T-cell (primary cell): ENCODE measurements at regions not wholly inside any gene's neighbourhood (a gene's known extent, or its start where the extent isn't known, plus 50 kb on each side); places are given as distances from the start of the nearest gene placed in this dataset.

Experiments
- ATAC-seq, 4 experiments: fragments of 200-7000 bp in 3 of 4; fragments of 150-1000 bp in 1 of 4; cut with Tn5 transposase; replicated peaks in 1 of 4; 1 replicate in 3 of 4; 2 replicates in 1 of 4; pipeline ENCODE4 v1.10.0; 2021; ENCODE audit warnings: moderate library complexity in 3 of 4, mild to moderate bottlenecking in 2 of 4, moderate number of reproducible peaks in 1 of 4
- CTCF ChIA-PET, 2 donors: fragments of 300-600 bp; sonication (Branson Sonifier 250); formaldehyde crosslinking; loops; one replicate each; lab custom pipeline; 2022; ENCODE audit warnings: antibody characterized with exemption in 2 of 2; lab: Charles Lee
- POLR2A ChIA-PET, 2 donors: fragments of 300-600 bp; sonication (Branson Sonifier 250); formaldehyde crosslinking; loops; one replicate each; lab custom pipeline; 2022; ENCODE audit warnings: antibody characterized with exemption in 2 of 2; lab: Charles Lee
- DNase-seq, 35 experiments: peaks; one replicate each; pipeline versions ENCODE4 v3.0.0 to v3.0.0-alpha.2; 2013 to 2023
- H3K27ac ChIP-seq: one replicate; pipeline ENCODE4 v1.5.1; 2013; ENCODE audit warnings: low read length
- H3K27me3 ChIP-seq, 2 experiments: replicated peaks in 1 of 2; 1 replicate in 1 of 2; 2 replicates in 1 of 2; pipeline versions ENCODE4 v1.6.1 to v1.7.0; 2013; ENCODE audit warnings: low read length in 1 of 2, mixed read lengths in 1 of 2; ENCODE audit not compliant: control insufficient read depth in 2 of 2, insufficient read depth in 2 of 2; ENCODE audit errors: extremely low read depth in 1 of 2
- H3K36me3 ChIP-seq, 2 donors: 1 replicate in 1 of 2; 2 replicates in 1 of 2; pipeline versions ENCODE4 v1.6.1 to v1.7.0; 2013; ENCODE audit warnings: low read length in 1 of 2; ENCODE audit not compliant: control insufficient read depth in 2 of 2, insufficient read depth in 1 of 2; ENCODE audit errors: extremely low read depth in 1 of 2
- H3K4me1 ChIP-seq, 2 experiments: 1 replicate in 1 of 2; 2 replicates in 1 of 2; pipeline versions ENCODE4 v1.6.1 to v1.7.0; 2013; ENCODE audit warnings: low read length in 2 of 2, mixed read lengths in 1 of 2; ENCODE audit not compliant: insufficient read depth in 2 of 2, control insufficient read depth in 1 of 2; ENCODE audit errors: extremely low read depth in 1 of 2
- H3K4me3 ChIP-seq, 2 donors: 1 replicate in 1 of 2; 2 replicates in 1 of 2; pipeline versions ENCODE4 v1.5.1 to v1.7.0; 2013; ENCODE audit warnings: mild to moderate bottlenecking in 2 of 2, low read length in 1 of 2, moderate library complexity in 1 of 2; ENCODE audit not compliant: control insufficient read depth in 1 of 2; ENCODE audit errors: extremely low read depth in 1 of 2
- H3K9me3 ChIP-seq: 2 replicates; pipeline ENCODE4 v1.7.0; 2013
- H3K27ac Mint-ChIP-seq, 2 donors: one replicate each; pipeline ENCODE4 v1.8.0; 2020 to 2021; ENCODE audit warnings: mild to moderate bottlenecking in 2 of 2, mixed read lengths in 2 of 2
- H3K27me3 Mint-ChIP-seq, 2 donors: one replicate each; pipeline ENCODE4 v1.8.0; 2021 to 2022; ENCODE audit warnings: mixed read lengths in 2 of 2
- H3K36me3 Mint-ChIP-seq: one replicate; pipeline ENCODE4 v1.8.0; 2021; ENCODE audit warnings: mixed read lengths
- H3K4me1 Mint-ChIP-seq, 3 donors: one replicate each; pipeline ENCODE4 v1.8.0; 2020 to 2022; ENCODE audit warnings: mixed read lengths in 3 of 3, mild to moderate bottlenecking in 1 of 3
- H3K4me3 Mint-ChIP-seq, 3 donors: one replicate each; pipeline ENCODE4 v1.8.0; 2020 to 2022; ENCODE audit warnings: mild to moderate bottlenecking in 3 of 3, mixed read lengths in 3 of 3, moderate library complexity in 3 of 3
- H3K9me3 Mint-ChIP-seq, 3 donors: one replicate each; pipeline ENCODE4 v1.8.0; 2020 to 2022; ENCODE audit warnings: mixed read lengths in 3 of 3
- WGBS: methylation state at CpG from one replicate; pipeline ENCODE4 v1.1.5; 2013; ENCODE audit warnings: missing lambda C conversion rate; ENCODE audit not compliant: insufficient coverage; 5-methylcytosine and 5-hydroxymethylcytosine counted together

GRCh38 chr20:57003012-57003411 lies 263.4 kb downstream of the BMP7 start:
- CTCF ChIA-PET: no interaction called here
- POLR2A ChIA-PET: no interaction called here
- DNase-seq (no peak), ATAC-seq (no peak)
- Histone ChIP-seq H3K27me3 (peaks cover 0 to 28% of the 10 kb centered on the region in 2 experiments), H3K9me3 (no peaks in the 10 kb centered on the region), H3K36me3 (no peaks in the 10 kb centered on the region), H3K4me1 (no peaks in the 10 kb centered on the region), H3K4me3 (no peak overlapping the region), H3K27ac (no peak overlapping the region)
- H3K9me3 Mint-ChIP-seq: peaks cover 0 to 13% (median 5%) of the 10 kb centered on the region in 3 donors
- H3K4me3 Mint-ChIP-seq: no peak overlapping the region
- H3K4me1 Mint-ChIP-seq: no peaks in the 10 kb centered on the region
- H3K36me3 Mint-ChIP-seq: no peaks in the 10 kb centered on the region
- no peak overlapping the region for H3K27ac Mint-ChIP-seq
- peaks cover 10 to 13% of the 10 kb centered on the region in 2 donors for H3K27me3 Mint-ChIP-seq
- 23% methylated on average over 4 of the region's 7 CpGs for WGBS

- H3K36me3 ChIP-seq: no peaks in the 10 kb centered on the region
- POLR2A ChIA-PET: interaction anchor here in 1 of 2 donors (0.8 kb wide), 1 partner anchor 9 kb away, joined by 5 read pairs; no protein-coding TSS in a partner anchor
- WGBS: 79% methylated on average over 4 of the region's 5 CpGs
- H3K4me1 ChIP-seq: no peaks in the 10 kb centered on the region
- no peak overlapping the region for H3K27ac ChIP-seq
- H3K9me3 ChIP-seq: no peaks in the 10 kb centered on the region
- Mint-ChIP-seq H3K27me3 (peaks cover 10 to 13% of the 10 kb centered on the region in 2 donors), H3K4me1 (no peaks in the 10 kb centered on the region), H3K4me3 (no peak overlapping the region), H3K36me3 (no peaks in the 10 kb centered on the region), H3K27ac (no peak overlapping the region), H3K9me3 (no peaks in the 10 kb centered on the region)
- H3K4me3 ChIP-seq: no peak overlapping the region
- CTCF ChIA-PET: no interaction called here
- ATAC-seq (no peak), DNase-seq (no peak)
- H3K27me3 ChIP-seq: peaks cover 0 to 28% of the 10 kb centered on the region in 2 experiments
Observed at GRCh38 chr20:57004416-57004815, 262.0 kb downstream of the BMP7 start.

GRCh38 chr20:57004951-57005933 lies 261.2 kb downstream of the BMP7 start:
- Histone ChIP-seq H3K4me3 (no peak overlapping the region), H3K4me1 (no peaks in the 10 kb centered on the region), H3K9me3 (no peaks in the 10 kb centered on the region), H3K27ac (no peak overlapping the region), H3K27me3 (peaks cover 0 to 33% of the 10 kb centered on the region in 2 experiments), H3K36me3 (no peaks in the 10 kb centered on the region)
- DNase-seq (no peak), ATAC-seq (no peak)
- 58% methylated on average over 9 of the region's 12 CpGs for WGBS
- Mint-ChIP-seq H3K4me3 (no peak overlapping the region), H3K4me1 (no peaks in the 10 kb centered on the region), H3K9me3 (no peaks in the 10 kb centered on the region), H3K27ac (peak overlapping the region in 1 of 2 donors; percentile 10), H3K36me3 (no peaks in the 10 kb centered on the region), H3K27me3 (peaks cover 16 to 19% of the 10 kb centered on the region in 2 donors)
- CTCF ChIA-PET: interaction anchor here (0.5 kb wide), 2 partner anchors 426 to 1990 kb away, joined by 3 to 4 read pairs; no protein-coding TSS in a partner anchor
- POLR2A ChIA-PET: interaction anchor here in 1 of 2 donors (0.8 kb wide), 1 partner anchor 10 kb away, joined by 5 read pairs; no protein-coding TSS in a partner anchor

DNA sequence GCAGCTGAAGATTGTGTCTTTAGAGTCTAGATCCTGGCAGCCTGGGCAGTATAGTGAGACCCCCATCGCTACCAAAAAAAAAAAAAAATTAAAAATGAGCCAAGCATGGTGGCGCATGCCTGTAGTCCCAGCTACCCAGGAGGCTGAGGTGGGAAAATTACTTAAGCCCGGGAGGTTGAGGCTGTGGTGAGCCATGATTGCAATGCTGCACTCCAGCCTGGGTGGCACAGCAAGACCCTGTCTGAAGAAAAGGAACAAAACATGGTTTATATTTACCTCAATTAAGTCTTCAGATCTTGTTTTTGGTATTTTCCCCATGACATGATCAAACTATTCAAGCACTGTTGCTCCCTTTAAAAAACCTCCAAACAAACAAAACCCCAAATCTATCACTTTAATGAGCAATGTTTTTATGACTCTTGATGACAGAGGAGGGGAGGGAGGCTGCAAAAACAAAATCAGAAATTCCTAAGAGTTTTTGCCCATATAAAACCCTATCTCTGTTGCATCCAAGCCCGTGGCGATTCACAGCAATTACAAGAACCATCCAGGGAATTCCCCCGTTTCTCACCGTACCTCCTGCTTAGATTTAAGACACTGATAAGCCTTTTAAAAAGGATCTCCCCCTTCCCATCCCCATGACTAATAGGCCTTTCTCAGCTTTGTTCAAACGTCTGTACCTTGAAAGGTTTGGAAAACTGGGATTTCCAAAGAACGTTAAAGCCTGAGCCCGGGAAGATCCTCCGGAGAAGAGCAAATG lies 259.9 kb downstream of the BMP7 start:
- no peaks in the 10 kb centered on the region for H3K36me3 ChIP-seq
- no peaks in the 10 kb centered on the region for H3K4me1 ChIP-seq
- no peaks in the 10 kb centered on the region for H3K9me3 ChIP-seq
- Mint-ChIP-seq H3K27ac (no peak overlapping the region), H3K4me3 (no peak overlapping the region), H3K4me1 (no peaks in the 10 kb centered on the region), H3K36me3 (no peaks in the 10 kb centered on the region), H3K27me3 (peaks cover 19 to 26% of the 10 kb centered on the region in 2 donors), H3K9me3 (no peaks in the 10 kb centered on the region)
- peaks cover 0 to 33% of the 10 kb centered on the region in 2 experiments for H3K27me3 ChIP-seq
- ATAC-seq (no peak), DNase-seq (no peak)
- no peak overlapping the region for H3K4me3 ChIP-seq
- POLR2A ChIA-PET: no interaction called here
- 38% methylated on average over 7 of the region's 11 CpGs for WGBS
- H3K27ac ChIP-seq: no peak overlapping the region
- CTCF ChIA-PET: no interaction called here

DNA sequence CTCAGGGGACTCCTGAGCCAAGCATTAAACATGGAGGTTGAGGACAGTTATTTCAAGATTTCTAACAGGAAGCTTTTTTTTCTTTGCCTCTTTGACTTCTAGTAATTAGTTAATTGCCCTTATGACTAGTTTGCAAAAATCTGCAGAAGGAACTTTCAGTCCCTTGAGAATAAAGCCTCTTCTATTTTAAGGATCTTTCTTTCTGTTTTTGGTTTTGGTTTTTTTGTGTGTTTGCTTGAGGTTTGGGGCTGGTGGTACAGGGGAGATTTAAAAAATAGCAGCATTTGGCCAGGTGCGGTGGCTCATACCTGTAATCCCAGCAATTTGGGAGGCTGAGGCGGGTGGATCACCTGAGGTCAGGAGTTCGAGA lies 259.3 kb downstream of the BMP7 start:
- Mint-ChIP-seq H3K4me3 (no peak overlapping the region), H3K9me3 (no peaks in the 10 kb centered on the region), H3K27ac (peak overlapping the region in 1 of 2 donors; percentile 2), H3K36me3 (no peaks in the 10 kb centered on the region), H3K4me1 (no peaks in the 10 kb centered on the region), H3K27me3 (peaks cover 19 to 26% of the 10 kb centered on the region in 2 donors)
- H3K4me3 ChIP-seq: no peak overlapping the region
- H3K36me3 ChIP-seq: no peaks in the 10 kb centered on the region
- DNase-seq (no peak), ATAC-seq (no peak)
- no CpG with 5 or more reads among the region's 3 CpGs for WGBS
- H3K9me3 ChIP-seq: no peaks in the 10 kb centered on the region
- ChIA-PET POLR2A (no interaction called here), CTCF (interaction anchor here in 1 of 2 donors (0.8 kb wide), 1 partner anchor 16 kb away, joined by 3 read pairs; no protein-coding TSS in a partner anchor)
- no peaks in the 10 kb centered on the region for H3K4me1 ChIP-seq
- H3K27ac ChIP-seq: no peak overlapping the region
- H3K27me3 ChIP-seq: peaks cover 0 to 33% of the 10 kb centered on the region in 2 experiments

DNA sequence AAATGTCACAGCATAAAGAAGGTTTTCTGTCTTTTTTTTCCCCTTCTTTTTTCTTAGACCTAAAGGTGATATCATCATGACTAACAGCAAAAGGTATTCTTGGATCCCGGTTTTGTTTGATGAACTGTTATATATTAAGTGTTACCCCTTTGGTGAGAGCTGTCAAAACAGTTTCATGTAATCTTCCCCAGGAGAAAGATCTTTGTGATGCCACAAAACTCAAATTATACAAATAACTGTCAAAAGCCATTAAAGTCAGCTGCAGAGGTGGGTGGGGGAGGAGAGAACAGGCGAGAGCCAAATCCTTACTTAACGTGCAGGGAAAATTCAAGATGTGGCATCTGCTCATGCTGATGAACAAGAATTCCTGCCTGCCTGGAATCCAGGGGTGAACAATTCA lies 258.2 kb downstream of the BMP7 start:
- H3K4me1 Mint-ChIP-seq: no peaks in the 10 kb centered on the region
- ChIA-PET POLR2A (no interaction called here), CTCF (interaction anchor here in 1 of 2 donors (0.8 kb wide), 1 partner anchor 17 kb away, joined by 3 read pairs; no protein-coding TSS in a partner anchor)
- DNase-seq (no peak), ATAC-seq (no peak)
- H3K36me3 Mint-ChIP-seq: no peaks in the 10 kb centered on the region
- Histone ChIP-seq H3K36me3 (no peaks in the 10 kb centered on the region), H3K9me3 (no peaks in the 10 kb centered on the region), H3K4me1 (no peaks in the 10 kb centered on the region), H3K27me3 (peaks cover 0 to 33% of the 10 kb centered on the region in 2 experiments), H3K4me3 (no peak overlapping the region), H3K27ac (no peak overlapping the region)
- no peak overlapping the region for H3K27ac Mint-ChIP-seq
- WGBS: 52% methylated on average over 2 of the region's 3 CpGs
- peaks cover 27 to 34% of the 10 kb centered on the region in 2 donors for H3K27me3 Mint-ChIP-seq
- H3K9me3 Mint-ChIP-seq: no peaks in the 10 kb centered on the region
- no peak overlapping the region for H3K4me3 Mint-ChIP-seq
